Mesothelial cell of epicardium (in vitro differentiated cells): ENCODE measurements at regions not wholly inside any gene's neighbourhood (a gene's known extent, or its start where the extent isn't known, plus 50 kb on each side); places are given as distances from the start of the nearest gene placed in this dataset.

Source experiments
- DNase-seq, 2 experiments: peaks; one replicate each; pipeline ENCODE4 v3.0.0; 2021; ENCODE audit warnings: low spot score in 2 of 2; ENCODE audit not compliant: unreplicated experiment in 2 of 2
- H3K27ac Mint-ChIP-seq: 2 replicates; pipeline ENCODE4 v1.8.0; 2021; ENCODE audit warnings: mixed read lengths
- H3K27me3 Mint-ChIP-seq: 2 replicates; pipeline ENCODE4 v1.8.0; 2021; ENCODE audit warnings: low read depth, mixed read lengths
- H3K36me3 Mint-ChIP-seq: 2 replicates; pipeline ENCODE4 v1.8.0; 2021; ENCODE audit warnings: mixed read lengths
- H3K4me1 Mint-ChIP-seq: 2 replicates; pipeline ENCODE4 v1.8.0; 2021; ENCODE audit warnings: mixed read lengths
- H3K4me3 Mint-ChIP-seq: 2 replicates; pipeline ENCODE4 v1.8.0; 2021; ENCODE audit warnings: mild to moderate bottlenecking, moderate library complexity, mixed read lengths
- H3K9me3 Mint-ChIP-seq: 2 replicates; pipeline ENCODE4 v1.8.0; 2021; ENCODE audit warnings: mixed read lengths
- TF ChIP-seq, protein P1 (sequence below): fragments of 200-600 bp; sonication (generic); IDR thresholded peaks from one replicate; pipeline ENCODE4 v1.5.0; 2021; ENCODE audit warnings: antibody characterized with exemption; ENCODE audit not compliant: unreplicated experiment

- TF ChIP-seq, protein P1, sequence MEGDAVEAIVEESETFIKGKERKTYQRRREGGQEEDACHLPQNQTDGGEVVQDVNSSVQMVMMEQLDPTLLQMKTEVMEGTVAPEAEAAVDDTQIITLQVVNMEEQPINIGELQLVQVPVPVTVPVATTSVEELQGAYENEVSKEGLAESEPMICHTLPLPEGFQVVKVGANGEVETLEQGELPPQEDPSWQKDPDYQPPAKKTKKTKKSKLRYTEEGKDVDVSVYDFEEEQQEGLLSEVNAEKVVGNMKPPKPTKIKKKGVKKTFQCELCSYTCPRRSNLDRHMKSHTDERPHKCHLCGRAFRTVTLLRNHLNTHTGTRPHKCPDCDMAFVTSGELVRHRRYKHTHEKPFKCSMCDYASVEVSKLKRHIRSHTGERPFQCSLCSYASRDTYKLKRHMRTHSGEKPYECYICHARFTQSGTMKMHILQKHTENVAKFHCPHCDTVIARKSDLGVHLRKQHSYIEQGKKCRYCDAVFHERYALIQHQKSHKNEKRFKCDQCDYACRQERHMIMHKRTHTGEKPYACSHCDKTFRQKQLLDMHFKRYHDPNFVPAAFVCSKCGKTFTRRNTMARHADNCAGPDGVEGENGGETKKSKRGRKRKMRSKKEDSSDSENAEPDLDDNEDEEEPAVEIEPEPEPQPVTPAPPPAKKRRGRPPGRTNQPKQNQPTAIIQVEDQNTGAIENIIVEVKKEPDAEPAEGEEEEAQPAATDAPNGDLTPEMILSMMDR, result no peak
- Mint-ChIP-seq H3K27me3 (no peaks in the 10 kb centered on the region), H3K4me1 (peaks cover 4% of the 10 kb centered on the region), H3K4me3 (no peak overlapping the region), H3K9me3 (no peaks in the 10 kb centered on the region), H3K27ac (no peak overlapping the region), H3K36me3 (no peaks in the 10 kb centered on the region)
- no peak for DNase-seq
These were observed 422.6 kb upstream of the GRIA1 start for GRCh38 chr5:153067869-153068268.

- Mint-ChIP-seq H3K4me3 (no peak overlapping the region), H3K27ac (no peak overlapping the region), H3K9me3 (no peaks in the 10 kb centered on the region), H3K36me3 (no peaks in the 10 kb centered on the region), H3K4me1 (peaks cover 2% of the 10 kb centered on the region), H3K27me3 (no peaks in the 10 kb centered on the region)
- TF ChIP-seq, protein P1, result no peak
- no peak for DNase-seq
These were observed 411.1 kb upstream of the GRIA1 start for GRCh38 chr5:153079396-153079795.

DNA sequence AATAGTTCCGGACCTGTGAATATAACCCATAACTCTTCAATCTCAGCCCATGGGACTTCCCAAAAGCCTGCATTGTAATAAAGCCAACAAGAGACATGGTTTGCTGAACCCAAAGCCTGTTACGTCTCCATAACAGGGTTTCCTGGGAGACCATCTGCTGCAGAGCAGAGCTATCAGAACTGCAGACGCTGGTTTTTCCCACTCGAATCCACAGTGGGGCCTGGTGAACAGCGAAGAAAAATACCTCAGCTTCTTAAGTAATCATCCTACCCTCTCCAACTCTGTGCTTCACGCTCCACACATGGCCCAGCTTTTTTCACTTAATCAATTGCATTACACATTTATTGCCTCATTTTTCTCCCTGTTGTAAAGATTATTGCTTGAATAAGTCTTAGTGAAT is 409.5 kb upstream of the GRIA1 start:
- Mint-ChIP-seq H3K27me3 (no peaks in the 10 kb centered on the region), H3K9me3 (no peaks in the 10 kb centered on the region), H3K27ac (no peak overlapping the region), H3K4me3 (no peak overlapping the region), H3K4me1 (peaks cover 2% of the 10 kb centered on the region), H3K36me3 (no peaks in the 10 kb centered on the region)
- DNase-seq, result no peak
- TF ChIP-seq, protein P1, result no peak

DNA sequence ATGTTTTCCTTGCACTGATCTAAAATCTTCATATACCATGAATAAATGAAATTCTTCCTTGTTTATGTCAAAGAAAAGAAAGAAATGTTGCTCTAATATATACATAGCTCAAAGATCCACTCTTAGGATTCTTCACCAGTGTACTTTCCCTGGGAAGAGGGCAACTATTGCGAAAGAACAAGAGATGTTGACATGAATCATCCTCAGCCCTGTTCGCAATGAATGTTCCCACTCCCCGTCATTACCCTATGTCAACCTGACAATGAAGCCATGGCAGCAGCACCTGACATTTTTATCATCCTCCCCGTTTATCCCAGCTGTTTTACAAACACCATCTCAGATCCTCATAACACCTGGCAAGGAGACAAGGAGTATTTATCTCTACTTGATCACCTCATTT is 409.1 kb upstream of the GRIA1 start:
- no peak overlapping the region for H3K4me3 Mint-ChIP-seq
- no peaks in the 10 kb centered on the region for H3K9me3 Mint-ChIP-seq
- TF ChIP-seq, protein P1, result no peak
- no peaks in the 10 kb centered on the region for H3K27me3 Mint-ChIP-seq
- peaks cover 2% of the 10 kb centered on the region for H3K4me1 Mint-ChIP-seq
- no peaks in the 10 kb centered on the region for H3K36me3 Mint-ChIP-seq
- DNase-seq, result no peak
- no peak overlapping the region for H3K27ac Mint-ChIP-seq

GRCh38 chr5:153084511-153084910 is 406.0 kb upstream of the GRIA1 start:
- TF ChIP-seq, protein P1, result no peak
- H3K4me1 Mint-ChIP-seq, result no peaks in the 10 kb centered on the region
- H3K4me3 Mint-ChIP-seq, result no peak overlapping the region

DNA sequence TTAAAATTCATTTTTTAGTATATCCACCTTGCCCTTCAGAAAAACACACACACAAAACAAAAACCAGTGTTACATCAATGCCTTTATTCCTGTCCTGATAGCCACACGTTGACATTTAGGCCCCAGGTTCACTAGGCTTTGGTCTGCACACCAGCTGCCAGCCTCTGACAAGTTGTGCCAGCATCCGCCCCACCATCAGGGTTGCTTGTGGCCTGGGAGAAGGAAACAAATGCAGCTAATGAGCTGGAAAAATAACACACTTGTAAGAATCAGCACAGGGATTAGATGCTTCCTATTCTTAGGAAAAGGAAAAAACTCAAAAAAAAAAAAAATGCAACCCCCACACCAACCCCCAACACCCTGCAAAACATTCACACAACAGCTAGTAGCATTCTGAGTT is 404.0 kb upstream of the GRIA1 start:
- Mint-ChIP-seq H3K4me3 (no peak overlapping the region), H3K36me3 (no peaks in the 10 kb centered on the region)

More at GRCh38 chr5:153084511-153084910, 406.0 kb upstream of the GRIA1 start:
- no peaks in the 10 kb centered on the region for H3K9me3 Mint-ChIP-seq
- H3K36me3 Mint-ChIP-seq, result no peaks in the 10 kb centered on the region
- H3K27ac Mint-ChIP-seq, result no peak overlapping the region
- no peaks in the 10 kb centered on the region for H3K27me3 Mint-ChIP-seq
- DNase-seq, result no peak

More for the DNA sequence above, 404.0 kb upstream of the GRIA1 start:
- TF ChIP-seq, protein P1, result no peak
- H3K27ac Mint-ChIP-seq, result no peak overlapping the region
- H3K9me3 Mint-ChIP-seq, result no peaks in the 10 kb centered on the region
- no peaks in the 10 kb centered on the region for H3K27me3 Mint-ChIP-seq
- no peak for DNase-seq
- H3K4me1 Mint-ChIP-seq, result no peaks in the 10 kb centered on the region
